WTC11 (cell line): ENCODE measurements at regions not wholly inside any gene's neighbourhood (a gene's known extent, or its start where the extent isn't known, plus 50 kb on each side); places are given as distances from the start of the nearest gene placed in this dataset.

Experiments
- CTCF ChIP-seq: fragments of 200-600 bp; IDR thresholded peaks from 2 replicates; pipeline ENCODE4 v1.8.0; 2022; ENCODE audit warnings: antibody characterized with exemption
- GABPB1 ChIP-seq: sonication (generic); formaldehyde crosslinking; IDR thresholded peaks from 2 replicates; pipeline ENCODE4 v1.8.1; 2023; ENCODE audit warnings: mild to moderate bottlenecking, missing genetic modification reagents
- JUN ChIP-seq: sonication (generic); formaldehyde crosslinking; IDR thresholded peaks from 2 replicates; pipeline ENCODE4 v1.8.0; 2023; ENCODE audit warnings: mild to moderate bottlenecking, missing genetic modification reagents
- MAX ChIP-seq: sonication (generic); formaldehyde crosslinking; IDR thresholded peaks from 2 replicates; pipeline ENCODE4 v1.8.0; 2022; ENCODE audit warnings: mild to moderate bottlenecking, missing genetic modification reagents
- MLX ChIP-seq: sonication (generic); formaldehyde crosslinking; IDR thresholded peaks from 2 replicates; pipeline ENCODE4 v1.8.1; 2023; ENCODE audit warnings: mild to moderate bottlenecking, missing genetic modification reagents, moderate library complexity
- NFE2L1 ChIP-seq: sonication (generic); formaldehyde crosslinking; IDR thresholded peaks from 2 replicates; pipeline ENCODE4 v1.8.1; 2023; ENCODE audit warnings: missing genetic modification reagents
- PREB ChIP-seq: sonication (generic); formaldehyde crosslinking; IDR thresholded peaks from 2 replicates; pipeline ENCODE4 v1.8.1; 2022; ENCODE audit warnings: mild to moderate bottlenecking, missing genetic modification reagents, moderate library complexity, borderline replicate concordance
- SP1 ChIP-seq: sonication (generic); formaldehyde crosslinking; conservative IDR thresholded peaks from 2 replicates; pipeline ENCODE4 v1.8.1; 2022; ENCODE audit warnings: missing genetic modification reagents
- USF2 ChIP-seq: sonication (generic); formaldehyde crosslinking; IDR thresholded peaks from 2 replicates; pipeline ENCODE4 v1.8.1; 2023; ENCODE audit warnings: mild to moderate bottlenecking, missing genetic modification reagents, moderate library complexity
- ZNF121 ChIP-seq: sonication (generic); formaldehyde crosslinking; IDR thresholded peaks from 2 replicates; pipeline ENCODE4 v1.8.0; 2023; ENCODE audit warnings: missing genetic modification reagents
- ZNF281 ChIP-seq: sonication (generic); formaldehyde crosslinking; IDR thresholded peaks from 2 replicates; pipeline ENCODE4 v1.8.0; 2023; ENCODE audit warnings: mild to moderate bottlenecking, missing genetic modification reagents

GRCh38 chr21:20646431-20647165 lies 351.6 kb upstream of the NCAM2 start:
- TF ChIP-seq CTCF (no peak), ZNF281 (CRISPR knock-in tag) (no peak), ZNF121 (CRISPR knock-in tag) (no peak), MLX (CRISPR knock-in tag) (no peak), JUN (CRISPR knock-in tag) (no peak), MAX (no peak), PREB (no peak), GABPB1 (CRISPR knock-in tag) (no peak), NFE2L1 (no peak), SP1 (CRISPR knock-in tag) (no peak), USF2 (CRISPR knock-in tag) (no peak)
